ENCODE measurements at regions not wholly inside any gene's neighbourhood (a gene's known extent, or its start where the extent isn't known, plus 50 kb on each side); places are given as distances from the start of the nearest gene placed in this dataset.

DNA sequence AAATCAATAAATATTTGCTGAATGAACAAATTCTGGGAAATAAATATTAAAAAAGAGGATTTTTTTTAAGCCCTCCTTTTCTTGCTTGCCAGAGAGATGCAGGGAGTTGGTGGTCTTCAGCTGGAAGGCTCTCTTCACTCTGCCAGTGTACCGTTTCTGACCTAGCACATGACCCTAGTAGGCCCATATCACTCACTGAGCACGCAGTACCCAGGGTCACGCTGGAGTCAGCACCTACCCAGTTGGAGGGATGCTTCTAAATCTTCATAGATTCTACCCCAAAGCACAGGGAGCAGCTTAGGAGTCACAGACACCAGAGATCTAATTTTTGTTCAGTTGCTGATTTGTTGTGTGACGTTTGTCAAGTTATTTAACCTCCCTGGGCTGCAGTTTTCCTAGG, 195.4 kb upstream of the TBX3 start:
- Histone ChIP-seq H3K4me2 (ENCODE audit: low read length) (no peak overlapping the region), H3K4me1 (ENCODE audit: insufficient read depth, low read length) (peaks cover 4% of the 10 kb centered on the region; the same call in 1 of the 2 replicates), H3K27me3 (ENCODE audit: low read length) (no peaks in the 10 kb centered on the region), H3K79me2 (ENCODE audit: low read length) (no peaks in the 10 kb centered on the region), H3K27ac (ENCODE audit: low read length) (no peak overlapping the region), H2AFZ (ENCODE audit: low read length) (no peak overlapping the region), H3K36me3 (ENCODE audit: low read depth, low read length) (no peaks in the 10 kb centered on the region), H3K4me3 (ENCODE audit: low read length) (no peak overlapping the region), H3K9me3 (ENCODE audit: low read length) (no peaks in the 10 kb centered on the region), H4K20me1 (ENCODE audit: low read length) (no peaks in the 10 kb centered on the region), H3F3A (ENCODE audit: low read length, unreplicated experiment) (no peaks in the 10 kb centered on the region), H3K9ac (ENCODE audit: low read length) (no peak overlapping the region), H3K9me2 (replicated peaks; ENCODE audit: low read length) (no peaks in the 10 kb centered on the region)
- intact Hi-C loops (cut with micrococcal nuclease) = no loop called here
- DNase-seq (no peak), ATAC-seq (no peak)
- TF ChIP-seq, protein P1, sequence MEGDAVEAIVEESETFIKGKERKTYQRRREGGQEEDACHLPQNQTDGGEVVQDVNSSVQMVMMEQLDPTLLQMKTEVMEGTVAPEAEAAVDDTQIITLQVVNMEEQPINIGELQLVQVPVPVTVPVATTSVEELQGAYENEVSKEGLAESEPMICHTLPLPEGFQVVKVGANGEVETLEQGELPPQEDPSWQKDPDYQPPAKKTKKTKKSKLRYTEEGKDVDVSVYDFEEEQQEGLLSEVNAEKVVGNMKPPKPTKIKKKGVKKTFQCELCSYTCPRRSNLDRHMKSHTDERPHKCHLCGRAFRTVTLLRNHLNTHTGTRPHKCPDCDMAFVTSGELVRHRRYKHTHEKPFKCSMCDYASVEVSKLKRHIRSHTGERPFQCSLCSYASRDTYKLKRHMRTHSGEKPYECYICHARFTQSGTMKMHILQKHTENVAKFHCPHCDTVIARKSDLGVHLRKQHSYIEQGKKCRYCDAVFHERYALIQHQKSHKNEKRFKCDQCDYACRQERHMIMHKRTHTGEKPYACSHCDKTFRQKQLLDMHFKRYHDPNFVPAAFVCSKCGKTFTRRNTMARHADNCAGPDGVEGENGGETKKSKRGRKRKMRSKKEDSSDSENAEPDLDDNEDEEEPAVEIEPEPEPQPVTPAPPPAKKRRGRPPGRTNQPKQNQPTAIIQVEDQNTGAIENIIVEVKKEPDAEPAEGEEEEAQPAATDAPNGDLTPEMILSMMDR (conservative IDR thresholded peaks at IDR 0.05; ENCODE audit: low read depth, low read length) = no peak
- TF ChIP-seq EZH2 (IDR thresholded peaks at IDR 0.05; ENCODE audit: low read length, unreplicated experiment) = no peak
- no peak for TF ChIP-seq EZH2phosphoT487 (IDR thresholded peaks at IDR 0.05; ENCODE audit: borderline replicate concordance, low read length)
- POLR2A ChIA-PET (ENCODE audit: unreplicated experiment) = no interaction called here
- CTCF ChIA-PET = no interaction called here
- BruUV-seq (replicated peaks) = no TSS peak

DNA sequence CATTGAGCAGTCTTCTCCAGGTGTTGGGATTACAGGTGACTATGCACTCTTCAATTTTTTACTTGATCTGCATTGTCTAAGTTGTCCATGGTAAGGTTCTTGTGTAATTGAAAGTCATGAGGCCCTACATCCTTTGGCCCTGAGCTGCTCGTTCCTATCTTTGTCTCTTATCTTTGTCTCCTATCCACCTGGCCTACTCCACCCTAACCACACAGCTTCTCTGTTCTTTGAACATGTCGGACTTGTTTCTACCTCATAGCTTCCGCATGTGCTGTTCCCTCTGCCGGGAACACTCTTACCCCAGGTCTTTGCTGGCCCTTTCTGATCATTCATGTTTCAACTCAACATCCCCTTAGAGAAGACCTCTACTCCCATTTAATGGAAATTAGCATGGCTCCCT, 194.8 kb upstream of the TBX3 start:
- ChIA-PET CTCF (no interaction called here), POLR2A (ENCODE audit: unreplicated experiment) (no interaction called here)
- Histone ChIP-seq H2AFZ (ENCODE audit: low read length) (no peak overlapping the region), H4K20me1 (ENCODE audit: low read length) (no peaks in the 10 kb centered on the region), H3K9me2 (replicated peaks; ENCODE audit: low read length) (no peaks in the 10 kb centered on the region), H3K9me3 (ENCODE audit: low read length) (no peaks in the 10 kb centered on the region), H3F3A (ENCODE audit: low read length, unreplicated experiment) (no peaks in the 10 kb centered on the region), H3K27me3 (ENCODE audit: low read length) (no peaks in the 10 kb centered on the region), H3K4me2 (ENCODE audit: low read length) (no peak overlapping the region), H3K4me3 (ENCODE audit: low read length) (no peak overlapping the region), H3K36me3 (ENCODE audit: low read depth, low read length) (no peaks in the 10 kb centered on the region), H3K79me2 (ENCODE audit: low read length) (no peaks in the 10 kb centered on the region), H3K4me1 (ENCODE audit: insufficient read depth, low read length) (no peaks in the 10 kb centered on the region), H3K27ac (ENCODE audit: low read length) (no peak overlapping the region), H3K9ac (ENCODE audit: low read length) (no peak overlapping the region)
- BruUV-seq (replicated peaks) = no TSS peak
- ATAC-seq = no peak
- intact Hi-C loops (cut with micrococcal nuclease) = no loop called here
- TF ChIP-seq EZH2 (IDR thresholded peaks at IDR 0.05; ENCODE audit: low read length, unreplicated experiment) = no peak
- no peak for TF ChIP-seq EZH2phosphoT487 (IDR thresholded peaks at IDR 0.05; ENCODE audit: borderline replicate concordance, low read length)
- TF ChIP-seq, protein P1 (conservative IDR thresholded peaks at IDR 0.05; ENCODE audit: low read depth, low read length) = no peak
- no peak for DNase-seq

DNA sequence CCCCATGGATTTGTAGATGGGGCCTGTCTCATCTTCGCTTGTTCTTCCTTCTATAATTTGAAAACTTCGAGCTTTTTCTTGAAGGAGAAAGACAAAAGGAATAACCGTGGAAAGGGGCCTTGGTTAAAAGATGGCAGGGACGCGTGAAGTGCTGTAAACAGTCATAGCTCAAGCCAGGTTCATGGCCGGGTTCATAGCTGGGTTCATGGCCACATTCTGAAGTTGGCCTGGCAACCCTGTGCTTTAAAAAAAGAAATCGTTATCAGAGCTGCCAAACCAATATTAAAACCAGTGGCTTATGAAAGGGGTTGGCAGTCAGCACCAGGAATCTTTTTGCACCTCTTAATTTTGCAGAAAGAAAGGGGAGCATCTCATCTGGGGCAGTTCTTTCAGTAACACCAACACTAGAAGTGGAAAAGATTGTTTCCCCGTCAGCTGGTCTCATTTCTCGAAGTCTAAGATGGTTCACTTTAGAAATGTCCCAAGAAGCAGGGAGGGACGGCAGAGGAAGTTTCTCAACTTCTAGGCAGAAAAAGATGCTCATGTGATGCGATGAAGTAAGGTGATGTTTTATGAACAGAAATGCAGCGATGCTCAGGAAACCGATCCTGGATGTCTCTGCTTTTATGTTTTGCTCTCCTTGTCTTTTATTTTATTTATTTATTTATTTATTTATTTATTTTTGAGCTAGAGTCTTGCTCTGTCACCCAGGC, 193.1 kb upstream of the TBX3 start:
- Histone ChIP-seq H3K9me3 (ENCODE audit: low read length) (no peaks in the 10 kb centered on the region), H3K4me3 (ENCODE audit: low read length) (no peak overlapping the region), H4K20me1 (ENCODE audit: low read length) (no peaks in the 10 kb centered on the region), H3K36me3 (ENCODE audit: low read depth, low read length) (no peaks in the 10 kb centered on the region), H3K9ac (ENCODE audit: low read length) (no peak overlapping the region), H3K79me2 (ENCODE audit: low read length) (no peaks in the 10 kb centered on the region), H3K9me2 (replicated peaks; ENCODE audit: low read length) (no peaks in the 10 kb centered on the region), H3K4me2 (ENCODE audit: low read length) (no peak overlapping the region), H2AFZ (ENCODE audit: low read length) (no peak overlapping the region), H3K27me3 (ENCODE audit: low read length) (no peaks in the 10 kb centered on the region), H3K27ac (ENCODE audit: low read length) (no peak overlapping the region), H3K4me1 (ENCODE audit: insufficient read depth, low read length) (no peaks in the 10 kb centered on the region), H3F3A (ENCODE audit: low read length, unreplicated experiment) (no peaks in the 10 kb centered on the region)
- BruUV-seq (replicated peaks) = no TSS peak
- TF ChIP-seq EZH2phosphoT487 (IDR thresholded peaks at IDR 0.05; ENCODE audit: borderline replicate concordance, low read length) (no peak), EZH2 (IDR thresholded peaks at IDR 0.05; ENCODE audit: low read length, unreplicated experiment) (no peak)
- TF ChIP-seq, protein P1 (conservative IDR thresholded peaks at IDR 0.05; ENCODE audit: low read depth, low read length) = no peak
- intact Hi-C loops (cut with micrococcal nuclease) = no loop called here
- ATAC-seq (no peak), DNase-seq (no peak)
- ChIA-PET CTCF (no interaction called here), POLR2A (ENCODE audit: unreplicated experiment) (no interaction called here)
